ENCODE measurements at regions not wholly inside any gene's neighbourhood (a gene's known extent, or its start where the extent isn't known, plus 50 kb on each side); places are given as distances from the start of the nearest gene placed in this dataset.

DNA sequence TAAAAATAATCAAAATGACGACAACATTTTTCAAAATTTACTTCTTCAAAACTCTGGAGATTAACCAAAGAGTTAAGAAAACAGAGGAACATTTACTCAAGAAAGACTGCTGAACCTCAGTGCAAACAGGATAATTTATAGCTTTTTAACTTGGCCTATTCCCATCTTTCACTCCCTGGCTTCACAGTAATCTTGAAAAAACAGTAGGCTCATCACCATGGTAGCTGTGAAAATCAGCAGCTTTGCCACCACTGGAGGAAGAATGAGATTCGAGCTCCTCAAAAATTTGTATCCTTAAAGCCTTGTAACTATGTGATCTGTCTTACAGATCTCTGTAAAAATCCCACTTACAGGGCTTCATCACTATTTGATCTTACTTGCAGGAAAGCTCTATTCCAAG lies 447.7 kb upstream of the CTSO start:
- no peak for TF ChIP-seq EZH2 (IDR thresholded peaks at IDR 0.05; ENCODE audit: borderline replicate concordance, insufficient read depth, low read depth, low read length, poor library complexity, severe bottlenecking)
- TF ChIP-seq, protein P1, sequence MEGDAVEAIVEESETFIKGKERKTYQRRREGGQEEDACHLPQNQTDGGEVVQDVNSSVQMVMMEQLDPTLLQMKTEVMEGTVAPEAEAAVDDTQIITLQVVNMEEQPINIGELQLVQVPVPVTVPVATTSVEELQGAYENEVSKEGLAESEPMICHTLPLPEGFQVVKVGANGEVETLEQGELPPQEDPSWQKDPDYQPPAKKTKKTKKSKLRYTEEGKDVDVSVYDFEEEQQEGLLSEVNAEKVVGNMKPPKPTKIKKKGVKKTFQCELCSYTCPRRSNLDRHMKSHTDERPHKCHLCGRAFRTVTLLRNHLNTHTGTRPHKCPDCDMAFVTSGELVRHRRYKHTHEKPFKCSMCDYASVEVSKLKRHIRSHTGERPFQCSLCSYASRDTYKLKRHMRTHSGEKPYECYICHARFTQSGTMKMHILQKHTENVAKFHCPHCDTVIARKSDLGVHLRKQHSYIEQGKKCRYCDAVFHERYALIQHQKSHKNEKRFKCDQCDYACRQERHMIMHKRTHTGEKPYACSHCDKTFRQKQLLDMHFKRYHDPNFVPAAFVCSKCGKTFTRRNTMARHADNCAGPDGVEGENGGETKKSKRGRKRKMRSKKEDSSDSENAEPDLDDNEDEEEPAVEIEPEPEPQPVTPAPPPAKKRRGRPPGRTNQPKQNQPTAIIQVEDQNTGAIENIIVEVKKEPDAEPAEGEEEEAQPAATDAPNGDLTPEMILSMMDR (IDR thresholded peaks at IDR 0.05): no peak

Data from B cell (primary cell).